HG03520 (cell line): ENCODE measurements at regions not wholly inside any gene's neighbourhood (a gene's known extent, or its start where the extent isn't known, plus 50 kb on each side); places are given as distances from the start of the nearest gene placed in this dataset.

Source experiments
- ATAC-seq: cut with Tn5 transposase; IDR thresholded peaks from one replicate; pipeline ENCODE4 v1.9.1; 2021; ENCODE audit warnings: mild to moderate bottlenecking, moderate library complexity; ENCODE audit not compliant: unreplicated experiment

DNA sequence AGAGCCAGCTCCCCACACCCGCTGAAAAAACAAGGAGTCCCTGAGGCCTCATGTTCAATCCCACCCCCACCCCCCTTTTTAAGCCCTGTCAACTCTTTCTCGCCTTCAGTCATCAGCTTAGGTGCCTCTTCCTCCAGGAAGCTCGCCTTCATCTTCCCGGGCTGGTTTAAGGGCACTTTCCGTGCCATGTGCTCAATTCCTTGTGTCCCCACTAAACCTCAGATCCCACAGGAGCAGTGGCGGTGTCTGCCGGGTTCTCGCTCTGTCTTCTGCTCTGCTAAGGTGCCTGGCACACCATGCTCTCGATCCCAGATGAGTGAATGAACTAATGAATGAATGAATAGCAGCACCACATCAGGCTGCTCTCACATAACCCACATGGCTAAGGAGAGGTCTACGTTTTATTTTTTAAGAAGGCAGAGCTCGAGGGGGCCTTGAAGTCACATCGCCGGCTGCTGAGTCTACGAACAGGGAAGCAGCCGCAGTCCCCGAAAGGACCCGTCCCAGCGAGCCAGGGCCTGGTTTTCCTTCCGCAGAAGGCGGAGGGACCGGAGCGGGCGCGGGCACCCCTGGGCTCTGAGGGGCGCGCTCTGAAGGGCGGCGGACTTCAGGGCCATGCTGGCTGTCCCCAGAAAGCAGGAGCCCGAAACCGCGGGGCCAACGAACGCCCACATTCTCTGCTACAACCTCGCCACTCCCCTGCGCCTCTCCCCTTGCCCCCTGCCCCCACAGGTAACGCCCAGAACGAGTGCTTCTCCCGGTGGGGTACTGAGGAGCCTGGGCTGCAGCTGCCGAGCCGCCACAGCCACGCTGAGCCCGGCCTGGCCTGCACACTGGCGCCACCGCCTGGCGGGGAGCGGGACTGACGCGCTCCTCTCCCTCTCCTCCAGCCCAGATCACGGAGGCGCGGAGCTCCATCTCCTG lies 73.4 kb upstream of the KCNMA1 start:
- peak; percentile 74 for ATAC-seq

DNA sequence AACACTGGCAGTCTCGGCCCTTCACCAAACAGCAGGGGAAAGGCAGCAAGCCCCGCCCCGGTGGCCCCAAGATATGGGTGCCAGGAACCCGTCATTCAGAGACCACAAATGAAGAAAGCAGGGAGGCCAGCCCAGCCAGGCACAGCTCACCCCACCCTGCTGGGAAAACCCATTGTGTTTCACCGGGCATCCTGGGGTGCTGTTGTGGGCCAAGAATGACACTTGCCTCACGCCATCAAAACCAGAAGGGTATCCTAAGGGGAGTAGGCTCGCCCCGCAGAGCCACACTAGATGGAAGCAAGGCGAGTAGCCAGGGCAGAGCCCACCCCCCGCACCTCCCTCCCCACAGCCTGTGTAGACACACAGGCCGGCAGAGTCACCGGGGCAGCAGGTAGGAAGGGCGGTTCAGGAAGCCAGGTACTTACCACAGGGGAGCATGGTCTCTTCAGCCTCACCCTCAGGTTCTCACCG lies 72.5 kb upstream of the KCNMA1 start:
- no peak for ATAC-seq

DNA sequence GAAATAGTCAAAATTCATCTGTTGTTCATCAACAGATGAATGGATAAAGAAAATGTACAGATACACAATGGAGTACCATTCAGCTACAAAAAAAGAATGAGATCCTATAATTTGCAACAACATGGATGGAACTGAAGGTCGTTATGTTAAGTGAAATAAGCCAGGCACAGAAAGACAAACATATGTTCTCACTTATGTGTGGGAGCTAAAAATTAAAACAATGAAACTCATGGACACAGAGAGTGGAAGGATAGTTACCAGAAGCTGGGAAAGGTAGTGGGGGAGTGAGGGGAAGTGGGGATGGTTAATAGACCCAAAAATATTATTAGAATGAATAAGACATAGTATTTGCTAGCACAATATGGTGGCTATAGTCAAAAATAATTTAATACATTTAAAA lies 70.0 kb upstream of the KCNMA1 start:
- ATAC-seq, result no peak

DNA sequence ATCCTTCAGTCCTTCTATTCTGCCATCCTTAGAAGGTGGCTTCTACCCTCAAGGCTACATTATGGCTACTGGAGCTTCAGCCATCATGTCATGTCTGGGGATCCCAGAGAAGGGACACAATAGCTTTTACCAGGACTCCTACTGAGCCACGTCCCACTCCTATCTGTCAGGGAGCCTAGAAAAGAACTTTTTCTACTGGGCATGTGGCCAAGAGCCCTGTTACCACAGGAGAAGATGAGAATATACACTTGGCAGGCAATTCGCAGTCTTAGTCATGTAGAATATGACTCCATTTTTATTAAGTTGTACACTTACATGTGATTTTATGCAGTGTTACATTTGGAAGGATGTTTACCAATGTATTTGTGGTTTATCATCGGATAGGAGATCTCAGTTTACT lies 64.6 kb upstream of the KCNMA1 start:
- no peak for ATAC-seq

DNA sequence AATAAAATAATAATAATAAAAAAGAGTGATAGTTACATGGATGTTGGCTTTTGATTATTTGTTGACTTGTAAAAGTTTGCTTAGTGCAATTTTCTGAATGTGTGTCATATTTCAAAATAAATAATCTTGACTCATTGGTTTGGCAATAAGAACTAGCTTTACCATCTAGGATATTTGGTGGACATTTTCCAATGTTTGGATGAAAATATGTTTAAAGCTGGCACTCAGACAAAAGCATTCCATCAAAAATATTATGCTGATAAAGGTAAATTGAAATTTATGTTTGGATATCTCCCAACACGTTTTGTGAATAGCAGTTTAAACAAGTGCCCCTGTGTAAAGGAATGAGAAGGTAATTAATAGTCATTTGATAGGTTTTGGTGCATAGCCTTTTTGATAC lies 62.5 kb upstream of the KCNMA1 start:
- ATAC-seq, result no peak

DNA sequence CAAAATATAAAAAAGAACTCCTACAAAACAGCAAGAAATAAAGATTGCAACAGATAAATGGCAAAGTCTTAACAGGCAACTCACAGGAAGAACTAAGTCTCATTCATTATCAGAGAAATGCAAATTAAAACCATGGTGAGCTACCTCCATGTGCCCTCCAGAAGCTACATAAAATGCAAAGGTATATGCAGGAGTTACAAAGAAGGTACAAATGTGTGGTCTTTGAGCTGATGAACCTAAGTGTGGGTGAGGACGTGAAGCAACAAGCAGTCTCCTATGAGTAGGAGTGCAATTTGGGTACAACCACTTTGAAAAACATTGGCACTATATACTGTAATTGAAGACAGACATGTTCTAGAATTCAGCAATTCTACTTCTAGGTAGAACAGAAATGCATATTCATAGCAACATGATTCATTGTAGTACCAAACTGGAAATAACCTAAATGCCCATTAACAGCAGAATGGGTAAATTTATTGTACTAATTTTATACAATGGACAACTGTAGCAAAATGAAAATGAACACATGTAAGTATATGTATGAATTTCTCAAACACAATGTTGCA lies 61.6 kb upstream of the KCNMA1 start:
- ATAC-seq, result no peak

DNA sequence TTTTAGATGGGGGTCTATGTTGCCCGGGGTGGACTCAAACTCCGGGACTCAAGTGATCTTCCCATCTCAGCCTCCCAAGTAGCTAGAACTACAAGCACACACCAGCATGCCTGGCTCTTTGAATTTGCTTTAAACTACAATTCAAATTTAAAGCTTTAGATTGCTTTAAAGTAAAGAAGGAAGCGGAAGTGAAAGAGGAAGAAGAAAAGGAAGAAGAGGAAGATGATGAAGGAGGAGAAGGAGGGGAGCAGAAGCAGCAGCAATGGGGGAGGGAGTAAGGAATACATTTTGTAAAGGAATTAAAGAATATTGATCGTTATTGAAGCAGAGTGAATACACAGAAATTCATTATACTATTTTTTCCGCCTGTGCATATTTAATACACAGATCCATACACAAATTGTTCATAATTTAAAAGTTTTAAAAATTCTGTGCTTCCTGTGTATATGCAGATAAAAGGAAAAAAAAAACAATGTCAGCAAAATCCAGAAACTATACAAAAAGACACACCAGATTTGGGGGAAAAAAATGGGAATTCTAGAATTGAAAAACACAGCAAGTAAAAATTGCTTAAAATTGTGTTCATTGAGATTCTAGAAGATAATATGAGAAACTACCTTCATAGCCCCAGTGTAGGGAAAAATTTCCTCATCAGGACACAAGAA lies 60.8 kb upstream of the KCNMA1 start:
- no peak for ATAC-seq

DNA sequence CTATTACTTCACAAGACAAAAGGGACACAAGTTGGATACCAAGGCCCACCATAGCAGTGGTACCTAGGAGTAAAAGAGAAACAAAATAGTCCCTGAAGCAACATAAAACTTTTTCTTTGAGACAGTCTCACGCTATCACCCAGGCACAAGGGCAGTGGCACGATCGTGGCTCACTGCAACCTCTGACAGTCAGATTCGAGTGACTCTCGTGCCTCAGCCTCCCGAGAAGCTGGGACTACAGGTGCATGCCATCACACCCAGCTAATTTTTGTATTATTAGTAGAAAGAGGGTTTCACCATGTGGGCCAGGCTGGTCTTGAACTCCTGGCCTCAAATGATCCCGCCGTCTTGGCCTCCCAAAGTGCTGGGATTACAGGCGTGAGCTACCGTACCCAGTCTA lies 59.0 kb upstream of the KCNMA1 start:
- ATAC-seq, result no peak

DNA sequence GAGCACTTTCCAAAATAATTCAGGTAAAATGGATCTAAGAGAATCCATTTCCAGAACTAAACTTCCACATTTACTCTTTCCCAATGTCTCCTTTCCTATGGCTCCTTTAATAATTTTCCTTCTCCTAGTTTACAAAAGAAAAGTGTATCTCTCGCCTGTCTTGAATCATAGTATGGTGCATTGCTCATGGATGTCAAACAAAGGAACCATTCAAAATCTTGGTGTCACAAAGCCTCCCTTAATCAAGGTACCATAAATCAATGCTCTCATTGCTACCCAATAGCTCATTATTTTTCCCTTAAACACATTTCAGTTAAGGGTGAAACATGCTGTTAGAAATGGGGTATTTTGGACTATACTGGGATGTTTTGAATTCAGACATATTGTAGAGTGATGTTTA lies 57.6 kb upstream of the KCNMA1 start:
- ATAC-seq, result no peak

DNA sequence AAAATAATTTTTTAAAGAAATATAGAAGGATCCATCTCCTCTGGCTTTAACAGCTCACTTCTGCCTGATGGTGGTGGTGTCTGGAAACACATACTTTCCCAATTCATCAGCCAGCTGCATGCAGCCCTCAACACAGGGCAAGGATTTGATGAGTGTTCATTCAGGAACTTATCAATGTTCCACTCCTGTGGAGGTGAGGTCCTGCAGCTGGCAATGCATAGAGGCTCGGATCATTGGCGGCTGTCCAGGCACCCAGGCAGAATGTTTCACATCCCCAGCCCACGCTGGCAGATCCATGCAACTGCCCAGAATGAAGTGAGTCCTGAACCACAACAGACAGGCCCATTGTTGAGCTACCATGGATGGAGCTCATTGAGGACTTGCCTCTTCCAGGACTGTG lies 55.2 kb upstream of the KCNMA1 start:
- ATAC-seq, result no peak

DNA sequence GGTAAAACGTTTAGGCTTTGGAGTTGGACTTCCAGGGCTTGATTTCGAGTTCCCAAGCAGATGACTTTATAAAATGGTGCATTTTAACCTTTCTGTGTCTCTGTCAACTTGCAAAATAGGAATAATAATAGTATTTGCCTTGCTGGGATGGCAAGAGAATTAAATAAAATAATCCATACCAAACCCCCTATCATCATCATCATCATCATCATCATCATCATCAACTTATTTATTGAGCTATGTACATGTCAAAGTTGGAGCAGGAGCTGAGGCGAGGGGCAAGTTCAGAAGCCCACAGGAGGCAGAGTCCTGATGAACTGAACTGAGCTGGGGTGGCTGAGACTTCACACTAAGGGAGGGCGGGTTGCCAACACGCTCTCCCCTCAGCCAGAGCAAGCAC lies 51.7 kb upstream of the KCNMA1 start:
- no peak for ATAC-seq

DNA sequence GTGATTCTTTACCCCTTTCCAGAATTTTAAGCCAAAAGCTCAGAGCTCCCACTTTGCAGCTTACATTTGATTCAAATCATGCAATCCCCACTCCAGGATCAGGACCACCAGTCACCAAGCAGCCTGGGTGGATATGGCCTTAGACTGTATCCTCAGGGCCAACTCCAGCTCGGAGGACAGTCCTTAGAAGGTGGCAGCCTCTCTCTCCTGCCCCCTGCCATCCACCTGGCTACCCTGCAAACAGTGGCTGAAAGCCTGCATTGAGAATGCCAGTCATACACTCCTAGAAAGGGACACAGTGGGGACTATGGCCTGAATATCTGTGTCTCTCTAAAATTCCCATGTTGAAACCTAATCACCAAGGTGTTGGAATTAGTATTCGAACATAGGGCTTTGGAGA lies 50.0 kb upstream of the KCNMA1 start:
- no peak for ATAC-seq
